ENCODE measurements at regions not wholly inside any gene's neighbourhood (a gene's known extent, or its start where the extent isn't known, plus 50 kb on each side); places are given as distances from the start of the nearest gene placed in this dataset.
A peak's percentile ranks its signal among the peaks of the same experiment; 100 is the strongest.

- no peak for DNase-seq
Observed at GRCh38 chr6:1485678-1486077, 96.3 kb downstream of the FOXF2 start.

DNA sequence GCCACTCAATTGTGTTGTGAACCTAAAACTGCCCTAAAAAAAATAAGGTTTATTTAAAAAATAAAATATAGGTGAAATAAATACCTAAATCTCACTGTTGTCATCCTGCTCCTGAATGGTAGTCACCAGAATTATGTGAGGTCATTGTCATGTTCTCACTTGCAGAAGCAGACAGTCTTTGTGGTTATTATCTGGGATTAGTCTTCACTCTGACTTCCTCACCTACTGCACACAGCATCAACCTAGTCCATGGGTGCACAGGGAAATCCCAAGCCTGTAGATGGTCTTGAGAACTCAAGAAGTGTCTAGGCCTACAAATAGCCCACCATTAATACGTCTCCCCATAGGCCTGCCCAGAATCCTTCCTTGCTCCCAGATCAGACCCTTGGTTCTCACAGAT, 97.0 kb downstream of the FOXF2 start:
- DNase-seq, result no peak

DNA sequence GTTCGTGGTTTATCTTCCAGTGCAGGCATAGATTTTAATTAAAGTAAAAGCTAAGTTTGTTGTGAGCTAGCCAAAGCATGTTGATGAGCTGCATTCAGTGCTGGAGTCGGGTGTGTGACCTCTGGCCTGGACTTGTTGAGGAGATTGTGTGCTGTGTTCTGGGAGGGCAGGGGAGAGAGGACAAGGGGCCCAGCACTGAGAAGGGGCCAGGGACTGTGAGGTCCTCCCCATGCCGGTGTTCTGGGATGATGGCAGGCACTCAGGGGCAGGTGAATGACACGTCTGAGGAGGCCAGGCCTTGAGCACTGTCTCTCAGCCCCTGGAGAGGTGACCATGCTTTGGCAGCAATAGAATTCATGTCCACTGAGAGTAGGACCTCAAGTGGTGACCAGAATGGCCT, 97.9 kb downstream of the FOXF2 start:
- no peak for DNase-seq

DNA sequence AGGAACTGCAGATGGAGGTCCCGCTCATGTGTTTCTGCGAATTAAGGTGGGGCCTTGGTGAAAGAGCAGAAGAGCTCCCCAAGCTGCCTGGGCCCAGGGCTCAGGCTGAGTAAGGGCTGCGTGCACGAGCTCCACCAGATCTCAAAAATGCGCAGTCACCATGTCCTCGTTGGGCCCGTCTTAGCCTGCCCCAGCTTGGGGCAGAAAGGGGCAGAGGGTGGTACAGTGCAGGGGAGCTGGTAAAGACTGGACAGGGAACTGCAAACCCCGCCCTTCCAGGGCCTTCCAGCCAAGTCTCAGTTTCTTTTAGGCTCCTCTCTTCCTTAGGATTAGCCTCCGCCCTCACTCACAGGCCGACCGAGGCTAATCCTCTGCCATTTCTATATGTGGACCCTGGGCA, 101.6 kb downstream of the FOXF2 start:
- DNase-seq, result no peak

DNA sequence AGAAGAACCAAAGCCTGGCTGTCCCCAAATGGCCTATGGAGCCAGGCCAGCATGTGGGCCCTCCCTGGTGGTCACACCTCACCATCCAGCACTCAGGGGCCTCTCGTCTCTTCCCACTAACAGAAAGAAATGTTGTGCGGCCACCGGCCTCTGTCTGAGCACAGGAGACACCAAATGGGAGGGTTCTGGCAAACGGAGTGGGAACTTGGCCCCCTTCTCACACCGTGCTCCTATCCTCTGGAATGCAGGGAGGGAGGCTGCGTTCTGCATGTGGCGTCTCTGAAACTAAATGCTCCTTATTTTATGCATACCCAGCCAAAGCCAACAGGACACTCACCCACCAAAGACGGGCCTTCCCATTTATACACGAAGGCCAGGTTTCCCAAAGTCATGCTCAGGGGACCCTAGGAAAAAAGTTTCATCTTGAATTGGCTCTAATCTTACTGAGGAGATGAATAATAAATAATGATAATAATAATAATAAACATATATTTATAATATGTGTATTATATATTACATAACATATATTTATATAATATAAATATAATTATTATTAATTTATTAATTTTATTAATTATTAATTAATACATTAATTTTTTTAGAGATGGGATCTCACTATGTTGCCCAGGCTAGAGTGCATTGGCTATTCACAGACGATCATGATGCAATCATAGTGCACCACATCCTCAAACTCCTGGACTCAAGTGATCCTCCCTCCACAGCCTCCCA, 102.4 kb downstream of the FOXF2 start:
- no peak for DNase-seq

DNA sequence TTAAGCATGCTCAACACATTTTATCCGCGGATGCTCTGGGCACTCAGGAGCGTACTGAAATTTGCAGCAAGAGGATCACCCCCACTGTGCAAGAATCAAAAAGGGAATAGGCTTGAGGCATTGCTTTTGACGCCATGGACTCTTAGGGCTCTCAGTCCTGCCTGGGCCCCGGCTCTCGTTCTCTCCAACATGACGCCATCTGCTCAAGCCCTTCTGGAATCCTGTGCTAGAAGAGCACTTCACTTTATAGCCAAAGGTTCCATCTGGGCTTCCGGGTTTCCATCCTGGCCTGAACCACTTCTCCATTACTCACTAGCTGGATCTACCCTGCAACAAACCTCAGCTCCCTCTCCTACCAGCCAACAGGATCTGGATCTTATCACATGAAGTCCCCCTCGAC, 105.3 kb downstream of the FOXF2 start:
- DNase-seq, result no peak

DNA sequence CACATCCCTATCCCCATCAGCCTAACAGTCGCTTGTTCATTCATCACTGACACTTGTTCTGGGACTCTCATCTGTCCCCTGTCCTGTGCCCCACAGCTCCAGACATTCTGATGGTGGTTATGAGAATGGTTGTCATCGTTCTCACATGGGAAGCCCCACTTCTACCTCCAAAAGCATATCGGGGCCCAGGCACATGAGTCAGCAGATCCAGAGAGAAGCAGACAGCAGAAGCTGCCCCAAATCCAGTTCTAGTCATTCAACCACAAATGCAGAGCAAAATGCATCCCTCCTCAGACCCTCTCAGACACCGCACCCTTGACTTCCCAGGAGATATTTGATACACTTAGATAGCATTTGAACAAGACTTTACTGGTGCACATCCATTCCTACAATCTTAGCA, 106.0 kb downstream of the FOXF2 start:
- no peak for DNase-seq

DNA sequence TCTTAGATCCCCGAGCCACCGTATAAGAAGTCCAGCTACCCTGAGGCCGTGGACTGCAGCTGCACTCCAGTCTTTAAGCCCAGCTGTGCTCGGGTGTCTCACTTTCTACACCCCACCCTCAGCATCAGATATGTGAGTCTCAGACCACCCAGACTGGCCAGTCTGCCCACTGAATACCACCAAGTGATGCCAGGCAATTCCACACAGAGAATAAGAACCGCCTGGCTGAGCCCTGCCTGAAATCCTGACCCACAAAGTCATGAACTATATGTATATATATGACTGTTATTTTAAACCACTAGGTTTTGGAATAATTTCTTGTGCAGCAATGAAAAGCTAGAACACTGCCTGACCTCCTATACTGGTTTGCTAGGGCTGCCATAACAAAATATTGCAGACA, 106.7 kb downstream of the FOXF2 start:
- DNase-seq, result no peak

DNA sequence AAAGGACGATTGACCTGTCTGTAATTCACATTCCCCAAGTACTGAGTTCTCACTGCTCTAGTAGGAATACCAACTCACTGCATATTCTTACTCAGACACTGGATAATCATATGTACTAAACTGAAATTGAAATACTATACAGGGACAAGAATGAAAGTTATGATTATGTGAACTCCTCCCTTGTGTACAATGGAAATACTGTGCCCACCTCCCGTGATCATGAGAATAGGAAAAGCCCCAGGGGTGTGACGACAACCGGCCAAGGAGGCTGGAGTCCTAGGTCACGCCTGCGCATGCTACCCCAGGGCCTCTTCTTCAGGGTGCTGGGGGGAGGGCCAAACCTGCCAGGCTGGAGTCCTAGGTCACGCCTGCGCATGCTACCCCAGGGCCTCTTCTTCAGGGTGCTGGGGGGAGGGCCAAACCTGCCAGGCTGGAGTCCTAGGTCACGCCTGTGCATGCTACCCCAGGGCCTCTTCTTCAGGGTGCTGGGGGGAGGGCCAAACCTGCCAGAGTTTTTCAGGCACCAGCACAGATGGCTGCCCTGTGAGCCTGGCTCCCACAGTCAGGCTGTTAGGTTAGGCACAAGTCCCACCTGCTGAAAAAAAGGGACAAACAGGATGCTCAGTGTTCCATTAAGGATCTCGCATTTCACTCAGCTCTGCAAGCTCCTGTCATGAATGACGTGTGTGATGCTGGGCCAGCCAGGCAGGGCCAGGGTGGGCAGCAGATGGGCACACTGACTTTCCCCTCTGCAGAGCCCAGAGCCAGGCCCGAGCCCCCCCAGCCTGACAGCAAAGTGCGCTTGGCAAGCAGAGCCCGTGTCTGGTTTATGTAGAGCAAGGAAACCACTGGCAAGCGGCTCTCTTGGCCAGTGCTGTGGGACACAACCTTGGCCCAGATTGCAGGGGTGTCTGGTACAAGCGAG, 107.7 kb downstream of the FOXF2 start:
- peak; percentile 4 for DNase-seq

DNA sequence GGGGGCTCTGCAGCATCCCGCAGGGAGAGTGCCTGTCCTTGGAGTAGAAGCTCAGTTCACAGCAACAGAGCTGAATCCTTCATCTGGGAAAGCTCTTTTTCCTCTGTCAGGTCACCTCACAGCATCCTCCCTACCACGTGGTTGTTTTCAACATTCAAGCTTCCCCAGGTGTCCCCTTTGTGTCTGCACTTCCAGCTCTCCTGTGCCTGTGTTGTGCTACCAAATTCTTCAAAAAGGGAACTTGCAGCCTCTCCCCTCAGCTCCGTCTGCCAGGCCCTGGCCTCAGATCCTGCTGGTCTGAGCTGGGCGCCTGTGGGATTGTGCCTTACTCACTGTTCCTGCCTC, 108.4 kb downstream of the FOXF2 start:
- DNase-seq, result no peak

DNA sequence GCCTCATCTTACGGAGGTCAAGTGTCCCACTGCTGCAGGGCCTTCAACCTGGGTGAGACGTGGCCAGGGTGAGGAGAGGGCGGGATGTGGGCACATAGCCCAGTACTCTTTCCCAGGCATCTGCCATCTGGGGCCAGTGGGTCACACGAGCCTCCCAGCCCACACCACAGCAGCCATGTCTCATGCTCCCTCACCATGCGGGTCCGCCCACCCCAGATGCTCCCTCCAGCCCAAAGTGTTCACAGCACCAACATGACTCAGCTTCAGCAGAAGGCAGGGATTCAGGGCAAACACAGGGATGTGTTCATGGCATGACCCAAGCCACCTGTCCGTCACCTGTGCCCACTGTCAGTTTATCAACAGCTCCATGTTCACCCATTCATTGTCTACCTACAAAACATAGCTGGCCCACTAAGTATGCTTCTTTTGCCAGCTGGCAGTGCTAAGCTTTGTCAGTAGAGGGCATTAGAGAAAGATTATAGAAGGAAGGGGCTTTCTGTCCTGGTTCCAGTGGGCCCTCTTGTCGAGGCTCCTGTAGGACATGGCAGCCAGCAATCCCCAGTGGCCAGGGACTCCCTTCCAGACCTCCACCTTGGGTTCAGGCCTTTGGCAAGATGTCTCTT, 109.2 kb downstream of the FOXF2 start:
- DNase-seq, result no peak

- no peak for DNase-seq
Observed at GRCh38 chr6:1499777-1500176, 109.9 kb upstream of the FOXC1 start.

DNA sequence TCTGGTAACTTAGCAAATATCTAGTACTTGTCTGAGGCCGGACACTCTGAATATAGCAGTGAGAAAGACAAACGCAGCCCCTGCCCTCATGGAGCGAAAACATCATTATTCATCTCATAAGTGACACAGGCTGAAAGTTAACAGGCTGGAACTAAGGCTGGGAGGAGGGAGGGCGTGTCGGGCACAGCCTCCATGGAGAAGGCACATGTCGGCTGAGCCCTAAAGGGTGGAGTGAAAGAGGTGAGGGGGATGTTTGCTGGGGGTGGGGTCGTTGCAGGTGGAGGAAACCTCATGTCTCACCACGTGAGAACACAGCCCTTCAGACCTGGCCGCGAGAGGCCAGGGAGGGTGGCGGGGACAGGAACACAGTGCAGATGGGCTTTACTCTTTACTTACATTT, 108.8 kb upstream of the FOXC1 start:
- DNase-seq, result no peak

DNA sequence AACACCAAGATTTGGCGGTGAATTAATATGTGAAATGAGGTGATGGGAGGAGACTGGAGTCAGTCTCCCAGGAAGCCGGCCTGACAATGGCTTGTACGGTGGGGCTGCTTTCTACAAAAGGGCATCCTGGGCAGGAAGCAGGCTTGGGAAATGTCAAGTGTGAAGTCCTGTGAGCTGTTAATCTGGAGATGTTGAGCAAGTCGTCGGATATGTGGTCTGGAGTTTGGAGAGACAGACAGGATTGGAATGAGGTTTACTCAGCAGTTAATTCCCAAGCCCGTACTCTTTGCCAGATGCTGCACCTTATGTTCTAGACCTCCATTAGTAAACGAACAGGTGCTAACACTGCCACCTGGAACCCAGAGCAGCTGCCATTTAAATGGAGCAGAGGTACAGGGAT, 107.7 kb upstream of the FOXC1 start:
- DNase-seq, result no peak

DNA sequence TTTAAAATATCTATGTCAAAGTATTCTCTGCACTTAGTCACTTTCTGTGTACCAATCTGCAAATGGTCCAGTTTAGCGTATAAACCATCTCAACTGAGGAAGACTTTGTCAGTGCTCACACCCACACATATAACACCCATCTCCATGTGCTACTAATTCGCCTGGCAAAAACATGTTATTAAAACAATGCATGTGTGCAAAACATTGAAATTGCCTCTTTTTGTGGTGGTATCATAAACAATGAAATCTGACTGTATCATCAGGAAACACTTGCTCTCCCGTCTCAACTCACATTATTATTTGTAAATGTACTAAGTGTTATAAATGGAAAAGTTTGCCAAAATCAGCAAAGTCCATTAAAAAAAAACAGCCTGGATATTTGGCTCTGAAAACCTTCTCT, 105.9 kb upstream of the FOXC1 start:
- DNase-seq, result no peak

DNA sequence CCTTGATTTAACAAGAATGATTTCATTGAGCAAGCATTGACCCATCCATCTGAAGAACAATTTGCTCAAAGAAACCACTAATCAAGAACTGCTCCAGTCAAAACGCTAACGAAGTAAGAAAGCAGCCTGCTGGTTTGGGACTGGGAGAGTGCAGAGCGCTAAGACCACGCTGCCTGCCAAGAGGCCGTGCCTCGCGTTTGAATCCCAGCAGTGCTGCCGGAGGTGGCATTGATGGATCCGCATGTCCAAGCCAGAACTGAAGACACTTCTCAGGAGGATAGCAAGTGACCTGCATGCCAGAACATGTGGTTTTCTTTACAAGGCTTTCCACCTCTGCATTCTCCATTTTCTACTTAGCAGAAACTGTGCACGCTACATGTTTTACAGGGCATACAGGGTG, 105.2 kb upstream of the FOXC1 start:
- DNase-seq, result no peak

DNA sequence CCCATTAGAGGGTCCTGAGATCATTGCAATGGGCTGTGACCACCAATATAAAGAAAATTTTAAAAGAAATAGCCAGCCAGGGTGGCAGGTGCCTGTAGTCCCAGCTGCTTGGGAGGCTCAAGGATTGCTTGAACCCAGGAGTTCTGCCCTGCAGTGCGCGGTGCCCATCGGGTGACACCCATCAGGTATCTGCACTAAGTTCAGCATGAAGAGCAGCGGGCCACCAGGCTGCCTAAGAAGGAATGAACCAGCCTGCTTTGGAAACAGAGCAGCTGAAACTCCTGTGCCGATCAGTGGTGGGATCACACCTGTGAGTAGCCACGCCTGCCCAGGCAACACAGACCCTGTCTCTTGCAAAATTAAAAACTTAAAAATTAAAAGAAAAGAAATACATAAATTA, 102.5 kb upstream of the FOXC1 start:
- no peak for DNase-seq

GRCh38 chr6:1509241-1509640, 100.5 kb upstream of the FOXC1 start:
- DNase-seq, result no peak

GRCh38 chr6:1510239-1510638, 99.5 kb upstream of the FOXC1 start:
- DNase-seq, result no peak

DNA sequence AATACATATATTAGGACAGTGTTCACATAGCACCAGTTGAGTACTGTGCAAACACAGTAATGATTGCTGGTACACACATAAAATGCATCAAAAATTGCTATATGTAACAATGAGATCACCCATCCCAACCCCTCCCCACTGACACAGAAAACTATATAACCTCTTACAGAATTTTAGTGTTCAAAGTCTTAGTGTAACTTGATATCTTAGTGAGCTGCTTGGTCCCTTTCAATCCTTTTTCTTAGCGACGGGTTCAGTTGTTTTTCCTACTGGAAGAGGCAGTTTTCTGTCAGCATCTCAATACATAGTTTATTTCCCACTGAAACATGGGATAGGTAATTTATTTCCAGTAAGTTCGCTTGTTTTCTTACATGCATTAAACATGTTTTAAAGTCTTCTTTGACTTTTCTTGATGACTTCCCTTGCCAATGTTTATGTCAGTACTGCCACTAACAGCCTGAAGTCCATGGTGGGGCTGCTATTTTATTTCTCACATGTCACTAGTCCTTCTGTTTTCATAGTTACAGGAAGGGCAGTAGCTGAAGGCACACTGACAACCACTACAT, 96.4 kb upstream of the FOXC1 start:
- DNase-seq, result no peak

DNA sequence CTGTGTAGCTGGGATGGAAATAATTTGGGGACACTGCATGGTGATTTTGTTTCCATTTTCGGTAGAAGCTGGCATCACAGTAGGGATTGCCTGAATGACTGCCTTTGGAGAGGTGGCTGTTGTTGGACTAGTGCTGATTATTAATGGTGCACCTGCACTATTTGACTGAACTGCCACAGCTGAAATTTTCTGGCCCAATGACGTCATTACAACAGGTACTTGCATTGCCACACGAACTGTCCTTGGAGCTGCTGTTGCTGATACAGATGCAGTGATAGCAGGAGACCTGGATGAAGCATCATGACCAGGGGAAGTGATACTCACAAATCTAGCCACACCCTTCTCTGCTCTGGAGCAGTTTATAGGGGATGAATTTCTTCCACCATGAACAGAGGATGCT, 95.6 kb upstream of the FOXC1 start:
- DNase-seq, result no peak

DNA sequence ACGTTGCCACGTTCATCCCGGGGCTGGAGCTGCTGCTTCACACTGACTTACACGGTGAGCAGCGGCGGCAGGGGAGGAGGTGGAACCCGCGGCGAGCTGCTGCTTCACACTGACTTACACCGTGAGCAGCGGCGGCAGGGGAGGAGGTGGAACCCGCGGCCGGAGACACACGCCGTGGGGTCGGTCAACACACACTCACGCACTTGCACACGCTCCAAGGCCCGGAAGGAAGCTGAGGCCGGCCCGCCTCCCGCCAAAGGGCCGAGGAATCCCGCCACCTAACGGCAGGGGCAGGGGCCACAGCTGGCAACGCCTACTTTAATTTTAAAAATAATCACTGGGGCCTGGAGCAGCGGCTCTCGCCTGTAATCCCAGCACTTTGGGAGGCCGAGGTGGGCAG, 94.4 kb upstream of the FOXC1 start:
- DNase-seq, result no peak

- DNase-seq, result no peak
Observed at GRCh38 chr6:1515781-1516180, 93.9 kb upstream of the FOXC1 start.
